ENCODE measurements at regions not wholly inside any gene's neighbourhood (a gene's known extent, or its start where the extent isn't known, plus 50 kb on each side); places are given as distances from the start of the nearest gene placed in this dataset.

DNA sequence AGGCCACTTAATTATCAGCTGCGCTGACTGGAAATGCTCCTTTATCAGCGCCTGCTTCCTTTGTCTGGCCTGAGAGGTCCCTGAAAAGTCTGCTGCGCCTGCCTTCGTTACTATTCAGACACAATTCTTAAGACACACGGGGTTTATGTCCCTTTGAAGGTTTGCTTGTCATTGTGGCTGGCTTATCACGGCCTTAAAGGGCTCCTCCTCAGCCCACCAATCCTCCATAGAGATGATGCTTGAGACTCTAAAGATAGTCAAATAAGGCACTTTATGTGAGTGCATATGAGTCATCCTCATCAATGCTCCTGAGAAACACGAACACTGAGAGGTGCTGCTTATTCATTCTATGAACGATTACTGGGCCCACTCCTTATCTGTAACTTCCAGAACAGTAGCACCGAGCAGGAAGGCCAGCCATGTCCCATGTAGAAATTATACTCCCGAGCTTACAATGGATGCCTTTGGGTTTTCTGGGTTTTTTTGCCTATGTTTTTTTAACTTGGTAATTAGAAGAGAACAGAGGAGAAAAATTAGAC is 1268.2 kb upstream of the TMEM132C start:
- no peak for DNase-seq (ENCODE audit: low read depth, low spot score)
- Histone ChIP-seq H3K79me2 (ENCODE audit: control insufficient read depth, insufficient read depth, low read length) (no peaks in the 10 kb centered on the region), H3K4me2 (ENCODE audit: insufficient read depth, low read length) (no peak overlapping the region), H3K27ac (ENCODE audit: insufficient read depth, low read depth, low read length) (no peak overlapping the region), H3K27me3 (ENCODE audit: control insufficient read depth in 2 of 2, insufficient read depth in 2 of 2, low read length in 2 of 2) (no peaks in the 10 kb centered on the region), H2AFZ (ENCODE audit: low read depth, low read length) (no peak overlapping the region), H3K9me1 (replicated peaks; ENCODE audit: control insufficient read depth, extremely low read depth, insufficient read depth, low read length) (no peaks in the 10 kb centered on the region), H3K4me3 (replicated peaks in 1 of 3; ENCODE audit: insufficient read depth in 1 of 3, low read depth in 1 of 3, low read length in 3 of 3) (no peak overlapping the region), H3K36me3 (ENCODE audit: control insufficient read depth in 2 of 2, extremely low read depth in 1 of 2, insufficient read depth in 2 of 2, low read length in 2 of 2) (no peaks in the 10 kb centered on the region), H3K4me1 (ENCODE audit: control insufficient read depth, extremely low read depth, insufficient read depth, low read length) (no peaks in the 10 kb centered on the region), H3K9ac (replicated peaks; ENCODE audit: extremely low read depth, insufficient read depth, low read length) (no peak overlapping the region), H4K20me1 (replicated peaks; ENCODE audit: control insufficient read depth, extremely low read depth, insufficient read depth, low read length) (no peaks in the 10 kb centered on the region), H3K9me3 (replicated peaks; ENCODE audit: control insufficient read depth, insufficient read depth, low read length) (no peaks in the 10 kb centered on the region)
- POLR2A ChIA-PET, result no interaction called here
- CTCF ChIA-PET, result no interaction called here
- FAIRE-seq, result no peak
- intact Hi-C loops (cut with micrococcal nuclease), result no loop called here
- TF ChIP-seq JUN (IDR thresholded peaks at IDR 0.05; ENCODE audit: borderline replicate concordance, insufficient read depth, insufficient read length, low read depth), result no peak
- no TSS peak for BruUV-seq (replicated peaks)
- dilution Hi-C loops (cut with MboI; ENCODE audit: extremely low pct_ligation_motif_present, low sequenced_read_pairs), result no loop called here

DNA sequence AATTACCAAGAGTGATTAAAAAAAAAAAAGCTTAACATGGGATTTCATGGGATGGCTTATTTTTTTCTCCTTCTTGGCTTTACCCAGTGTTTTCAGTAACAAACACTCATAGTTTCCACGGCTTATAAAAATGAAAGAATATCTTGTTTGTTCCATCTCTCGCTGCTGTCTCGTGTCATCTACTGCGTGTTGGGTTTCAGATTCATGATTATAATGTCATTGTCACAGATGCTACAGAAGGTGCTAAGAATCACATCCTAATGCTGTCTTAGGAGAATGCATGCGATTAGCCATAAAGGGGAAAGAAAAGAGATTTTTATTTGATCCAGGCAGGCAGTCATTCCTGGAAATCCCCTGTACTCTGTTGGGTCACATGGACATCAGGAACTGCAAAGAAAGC is 1267.6 kb upstream of the TMEM132C start:
- H3K27me3 ChIP-seq (ENCODE audit: control insufficient read depth in 2 of 2, insufficient read depth in 2 of 2, low read length in 2 of 2), result no peaks in the 10 kb centered on the region
- H3K4me1 ChIP-seq (ENCODE audit: control insufficient read depth, extremely low read depth, insufficient read depth, low read length), result no peaks in the 10 kb centered on the region
- CTCF ChIA-PET, result no interaction called here
- DNase-seq (ENCODE audit: low read depth, low spot score), result no peak
- no peaks in the 10 kb centered on the region for H3K9me1 ChIP-seq (replicated peaks; ENCODE audit: control insufficient read depth, extremely low read depth, insufficient read depth, low read length)
- no peak overlapping the region for H3K4me3 ChIP-seq (replicated peaks in 1 of 3; ENCODE audit: insufficient read depth in 1 of 3, low read depth in 1 of 3, low read length in 3 of 3)
- TF ChIP-seq EZH2 (IDR thresholded peaks at IDR 0.05; ENCODE audit: borderline replicate concordance, low read depth, low read length, severe bottlenecking) (no peak), POLR2AphosphoS5 (IDR thresholded peaks at IDR 0.05; ENCODE audit: insufficient read depth, low read depth, low read length) (no peak), FOS (IDR thresholded peaks at IDR 0.05; ENCODE audit: borderline replicate concordance, insufficient read depth, low read length) (no peak), GATA2 (IDR thresholded peaks at IDR 0.05; ENCODE audit: insufficient read depth, insufficient read length, low read depth, low read length) (no peak)
- POLR2A ChIA-PET, result no interaction called here
- no peak overlapping the region for H3K9ac ChIP-seq (replicated peaks; ENCODE audit: extremely low read depth, insufficient read depth, low read length)
- no peak overlapping the region for H2AFZ ChIP-seq (ENCODE audit: low read depth, low read length)
- no peaks in the 10 kb centered on the region for H4K20me1 ChIP-seq (replicated peaks; ENCODE audit: control insufficient read depth, extremely low read depth, insufficient read depth, low read length)
- no peak overlapping the region for H3K4me2 ChIP-seq (ENCODE audit: insufficient read depth, low read length)
- H3K9me3 ChIP-seq (replicated peaks; ENCODE audit: control insufficient read depth, insufficient read depth, low read length), result no peaks in the 10 kb centered on the region
- intact Hi-C loops (cut with micrococcal nuclease) (no loop called here), dilution Hi-C loops (cut with MboI; ENCODE audit: extremely low pct_ligation_motif_present, low sequenced_read_pairs) (no loop called here)
- no peak for FAIRE-seq
- H3K27ac ChIP-seq (ENCODE audit: insufficient read depth, low read depth, low read length), result no peak overlapping the region
- H3K36me3 ChIP-seq (ENCODE audit: control insufficient read depth in 2 of 2, extremely low read depth in 1 of 2, insufficient read depth in 2 of 2, low read length in 2 of 2), result no peaks in the 10 kb centered on the region
- no TSS peak for BruUV-seq (replicated peaks)
- H3K79me2 ChIP-seq (ENCODE audit: control insufficient read depth, insufficient read depth, low read length), result no peaks in the 10 kb centered on the region

Data from endothelial cell of umbilical vein (primary cell).